ENCODE measurements at regions not wholly inside any gene's neighbourhood (a gene's known extent, or its start where the extent isn't known, plus 50 kb on each side); places are given as distances from the start of the nearest gene placed in this dataset.

DNA sequence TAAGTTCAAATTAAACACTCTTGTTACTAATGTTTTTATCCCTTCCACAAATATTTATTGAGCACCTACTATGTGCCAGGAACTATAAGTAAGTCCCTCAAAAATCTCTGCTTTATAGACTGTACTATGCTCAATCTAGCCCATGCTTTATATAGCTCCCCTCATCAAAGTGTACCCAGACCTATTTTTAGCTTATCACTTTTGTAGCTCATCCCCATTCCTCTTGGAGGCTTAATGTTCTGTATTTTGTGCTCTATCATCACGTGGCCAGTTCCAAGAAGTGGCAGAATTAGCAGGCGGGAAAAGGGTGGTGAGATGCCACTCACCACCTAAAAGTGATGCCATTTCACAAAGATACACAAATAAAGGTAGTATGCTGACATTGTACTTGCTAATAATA, 138.1 kb upstream of the BET1 start (continued):
- TF ChIP-seq, protein P1, sequence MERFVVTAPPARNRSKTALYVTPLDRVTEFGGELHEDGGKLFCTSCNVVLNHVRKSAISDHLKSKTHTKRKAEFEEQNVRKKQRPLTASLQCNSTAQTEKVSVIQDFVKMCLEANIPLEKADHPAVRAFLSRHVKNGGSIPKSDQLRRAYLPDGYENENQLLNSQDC (CRISPR knock-in tag; IDR thresholded peaks at IDR 0.05) = no peak
- TF ChIP-seq CBX8 (IDR thresholded peaks at IDR 0.05; ENCODE audit: borderline replicate concordance, extremely low read depth, low read depth, low read length, poor library complexity, severe bottlenecking) = no peak

DNA sequence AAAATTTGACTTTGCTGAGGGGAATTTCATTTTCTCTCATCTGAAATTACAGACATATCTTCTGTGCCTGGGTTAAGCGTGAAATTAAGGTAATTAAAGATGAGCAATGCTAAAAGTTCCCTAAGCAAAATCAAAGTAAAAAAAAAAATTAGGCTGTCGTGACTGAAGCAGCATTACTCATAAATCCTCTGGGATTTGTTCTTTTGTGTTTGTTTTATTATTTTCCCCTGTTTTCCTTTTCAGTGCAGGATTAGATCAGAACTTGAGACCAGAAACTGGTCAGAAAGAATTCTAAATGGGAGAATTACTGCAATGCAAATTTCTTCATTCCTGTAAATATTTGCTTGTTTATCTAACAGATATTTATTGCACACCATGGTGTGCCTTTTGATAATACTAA, 141.4 kb upstream of the BET1 start:
- Histone ChIP-seq H3K4me2 (ENCODE audit: insufficient read depth, low read length) (no peak overlapping the region), H3K4me3 (no peak overlapping the region), H3K9me1 (ENCODE audit: control insufficient read depth, insufficient read depth, low read length) (no peaks in the 10 kb centered on the region), H3K79me2 (ENCODE audit: control insufficient read depth, insufficient read depth, low read length) (no peaks in the 10 kb centered on the region), H3K36me3 (ENCODE audit: control insufficient read depth, insufficient read depth, low read length) (no peaks in the 10 kb centered on the region), H3K9me3 (replicated peaks; ENCODE audit: control insufficient read depth, insufficient read depth, low read depth, low read length) (no peaks in the 10 kb centered on the region), H3K4me1 (replicated peaks in 1 of 2; ENCODE audit: control insufficient read depth in 2 of 2, insufficient read depth in 2 of 2, low read length in 2 of 2) (no peaks in the 10 kb centered on the region), H3K27me3 (ENCODE audit: control insufficient read depth in 2 of 2, insufficient read depth in 2 of 2, low read length in 2 of 2) (no peaks in the 10 kb centered on the region), H3K27ac (ENCODE audit: extremely low read depth, low read depth, low read length) (no peak overlapping the region), H3K9ac (ENCODE audit: insufficient read depth in 1 of 2, low read depth in 2 of 2, low read length in 2 of 2) (no peak overlapping the region), H2AFZ (ENCODE audit: low read depth, low read length) (no peak overlapping the region), H4K20me1 (replicated peaks; ENCODE audit: control insufficient read depth, insufficient read depth, low read length) (no peaks in the 10 kb centered on the region)
- BruUV-seq (replicated peaks) = no TSS peak
- FAIRE-seq (no peak), DNase-seq (ENCODE audit: extremely low read depth in 1 of 4, low spot score in 3 of 4) (no peak), ATAC-seq (no peak)
- 3% methylated on average over 2 of the region's 2 CpGs for WGBS (ENCODE audit: insufficient coverage, low coverage, missing lambda C conversion rate)
- ChIA-PET POLR2A (no interaction called here), CTCF (ENCODE audit: low intra/inter-chr PET ratio) (no interaction called here)
- intact Hi-C loops (cut with micrococcal nuclease) = no loop called here
- in situ Hi-C loops (cut with MboI) = no loop called here
- TF ChIP-seq ETS2 (tag; IDR thresholded peaks at IDR 0.05; ENCODE audit: borderline replicate concordance, poor library complexity, severe bottlenecking) = no peak
- TF ChIP-seq SMARCA4 (IDR thresholded peaks at IDR 0.05) = no peak
- TF ChIP-seq ZNF217 (CRISPR knock-in tag; IDR thresholded peaks at IDR 0.05) = no peak
- TF ChIP-seq EZH2 (IDR thresholded peaks at IDR 0.05; ENCODE audit: borderline replicate concordance, low read depth, low read length) = no peak
- no peak for TF ChIP-seq MBD2 (IDR thresholded peaks at IDR 0.05; ENCODE audit: borderline replicate concordance, low read depth)
- no peak for TF ChIP-seq FOXM1 (IDR thresholded peaks at IDR 0.05; ENCODE audit: low read depth)
- TF ChIP-seq FOXM1 (CRISPR knock-in tag; IDR thresholded peaks at IDR 0.05; ENCODE audit: low read depth) = no peak
- TF ChIP-seq, protein P2, sequence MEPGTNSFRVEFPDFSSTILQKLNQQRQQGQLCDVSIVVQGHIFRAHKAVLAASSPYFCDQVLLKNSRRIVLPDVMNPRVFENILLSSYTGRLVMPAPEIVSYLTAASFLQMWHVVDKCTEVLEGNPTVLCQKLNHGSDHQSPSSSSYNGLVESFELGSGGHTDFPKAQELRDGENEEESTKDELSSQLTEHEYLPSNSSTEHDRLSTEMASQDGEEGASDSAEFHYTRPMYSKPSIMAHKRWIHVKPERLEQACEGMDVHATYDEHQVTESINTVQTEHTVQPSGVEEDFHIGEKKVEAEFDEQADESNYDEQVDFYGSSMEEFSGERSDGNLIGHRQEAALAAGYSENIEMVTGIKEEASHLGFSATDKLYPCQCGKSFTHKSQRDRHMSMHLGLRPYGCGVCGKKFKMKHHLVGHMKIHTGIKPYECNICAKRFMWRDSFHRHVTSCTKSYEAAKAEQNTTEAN (CRISPR knock-in tag; IDR thresholded peaks at IDR 0.05) = no peak
- TF ChIP-seq NUFIP1 (IDR thresholded peaks at IDR 0.05; ENCODE audit: partially characterized antibody) = no peak
- TF ChIP-seq, protein P3, sequence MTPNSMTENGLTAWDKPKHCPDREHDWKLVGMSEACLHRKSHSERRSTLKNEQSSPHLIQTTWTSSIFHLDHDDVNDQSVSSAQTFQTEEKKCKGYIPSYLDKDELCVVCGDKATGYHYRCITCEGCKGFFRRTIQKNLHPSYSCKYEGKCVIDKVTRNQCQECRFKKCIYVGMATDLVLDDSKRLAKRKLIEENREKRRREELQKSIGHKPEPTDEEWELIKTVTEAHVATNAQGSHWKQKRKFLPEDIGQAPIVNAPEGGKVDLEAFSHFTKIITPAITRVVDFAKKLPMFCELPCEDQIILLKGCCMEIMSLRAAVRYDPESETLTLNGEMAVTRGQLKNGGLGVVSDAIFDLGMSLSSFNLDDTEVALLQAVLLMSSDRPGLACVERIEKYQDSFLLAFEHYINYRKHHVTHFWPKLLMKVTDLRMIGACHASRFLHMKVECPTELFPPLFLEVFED (CRISPR knock-in tag; conservative IDR thresholded peaks at IDR 0.05) = no peak
- TF ChIP-seq MIER1 (IDR thresholded peaks at IDR 0.05; ENCODE audit: low read depth) = no peak
- TF ChIP-seq, protein P4, sequence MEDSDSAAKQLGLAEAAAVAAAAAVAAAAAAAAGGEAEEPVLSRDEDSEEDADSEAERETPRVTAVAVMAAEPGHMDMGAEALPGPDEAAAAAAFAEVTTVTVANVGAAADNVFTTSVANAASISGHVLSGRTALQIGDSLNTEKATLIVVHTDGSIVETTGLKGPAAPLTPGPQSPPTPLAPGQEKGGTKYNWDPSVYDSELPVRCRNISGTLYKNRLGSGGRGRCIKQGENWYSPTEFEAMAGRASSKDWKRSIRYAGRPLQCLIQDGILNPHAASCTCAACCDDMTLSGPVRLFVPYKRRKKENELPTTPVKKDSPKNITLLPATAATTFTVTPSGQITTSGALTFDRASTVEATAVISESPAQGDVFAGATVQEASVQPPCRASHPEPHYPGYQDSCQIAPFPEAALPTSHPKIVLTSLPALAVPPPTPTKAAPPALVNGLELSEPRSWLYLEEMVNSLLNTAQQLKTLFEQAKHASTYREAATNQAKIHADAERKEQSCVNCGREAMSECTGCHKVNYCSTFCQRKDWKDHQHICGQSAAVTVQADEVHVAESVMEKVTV (CRISPR knock-in tag; IDR thresholded peaks at IDR 0.05) = no peak
- TF ChIP-seq, protein P5, sequence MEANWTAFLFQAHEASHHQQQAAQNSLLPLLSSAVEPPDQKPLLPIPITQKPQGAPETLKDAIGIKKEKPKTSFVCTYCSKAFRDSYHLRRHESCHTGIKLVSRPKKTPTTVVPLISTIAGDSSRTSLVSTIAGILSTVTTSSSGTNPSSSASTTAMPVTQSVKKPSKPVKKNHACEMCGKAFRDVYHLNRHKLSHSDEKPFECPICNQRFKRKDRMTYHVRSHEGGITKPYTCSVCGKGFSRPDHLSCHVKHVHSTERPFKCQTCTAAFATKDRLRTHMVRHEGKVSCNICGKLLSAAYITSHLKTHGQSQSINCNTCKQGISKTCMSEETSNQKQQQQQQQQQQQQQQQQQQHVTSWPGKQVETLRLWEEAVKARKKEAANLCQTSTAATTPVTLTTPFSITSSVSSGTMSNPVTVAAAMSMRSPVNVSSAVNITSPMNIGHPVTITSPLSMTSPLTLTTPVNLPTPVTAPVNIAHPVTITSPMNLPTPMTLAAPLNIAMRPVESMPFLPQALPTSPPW (CRISPR knock-in tag; IDR thresholded peaks at IDR 0.05) = no peak
